HepG2 (cell line): ENCODE measurements at regions not wholly inside any gene's neighbourhood (a gene's known extent, or its start where the extent isn't known, plus 50 kb on each side); places are given as distances from the start of the nearest gene placed in this dataset.

Experiments used
- ATAC-seq: fragments of 200-7000 bp; cut with Tn5 transposase; 3 replicates; pipeline ENCODE4 v1.9.1; 2020; ENCODE audit warnings: mild to moderate bottlenecking, moderate library complexity
- BruUV-seq: library from RNA; stranded (reverse); fragments of 400-500 nt; replicated peaks from 2 replicates; lab custom pipeline; 2021; lab: Mats Ljungman, UMichigan
- CTCF ChIA-PET: fragments of 300-600 bp; formaldehyde crosslinking; extraction: SDS; loops from one replicate; lab custom pipeline; 2021; ENCODE audit warnings: low total read pairs, inconsistent platforms, low intra/inter-chr PET ratio; lab: Yijun Ruan, JAX
- POLR2A ChIA-PET: fragments of 350-600 bp; sonication (Branson Sonifier 250); formaldehyde crosslinking; loops from one replicate; lab custom pipeline; 2020; ENCODE audit warnings: antibody characterized with exemption, inconsistent platforms; lab: Yijun Ruan, JAX
- DNase-seq: peaks from one replicate; pipeline ENCODE4 v3.0.0-alpha.2; 2015; ENCODE audit warnings: low spot score
- FAIRE-seq: peaks from 3 replicates; lab custom pipeline; 2011; peaks lifted over from hg19 to GRCh38; lab: Jason Lieb, UNC
- H2AFZ ChIP-seq: one replicate; pipeline ENCODE4 v1.6.1; 2011; ENCODE audit warnings: low read length, inconsistent platforms
- H3K27ac ChIP-seq: fragments of 300-600 bp; 3 replicates; pipeline ENCODE4 v1.8.0; 2011; ENCODE audit warnings: mixed run types, mild to moderate bottlenecking, mixed read lengths, low read length, inconsistent platforms; ENCODE audit not compliant: insufficient read depth; ENCODE audit errors: extremely low read length
- H3K27me3 ChIP-seq, 2 experiments: fragments of 200-600 bp in 1 of 2; 2 replicates in 1 of 2; 3 replicates in 1 of 2; pipeline versions ENCODE4 v1.6.0 to v1.8.0; 2011; ENCODE audit warnings: low read length in 2 of 2, mild to moderate bottlenecking in 2 of 2, moderate library complexity in 2 of 2, inconsistent platforms in 1 of 2; ENCODE audit not compliant: insufficient read depth in 2 of 2, control insufficient read depth in 1 of 2
- H3K36me3 ChIP-seq, 2 experiments: fragments of 200-600 bp in 1 of 2; replicated peaks in 1 of 2; 2 replicates in 1 of 2; 3 replicates in 1 of 2; pipeline versions ENCODE4 v1.5.1 to v1.8.0; 2011; ENCODE audit warnings: low read length in 2 of 2, inconsistent platforms in 1 of 2; ENCODE audit not compliant: insufficient read depth in 2 of 2, control insufficient read depth in 1 of 2
- H3K4me1 ChIP-seq: 2 replicates; pipeline ENCODE4 v1.5.1; 2012; ENCODE audit warnings: low read length, inconsistent platforms; ENCODE audit not compliant: insufficient read depth
- H3K4me2 ChIP-seq: 2 replicates; pipeline ENCODE4 v1.6.0; 2011; ENCODE audit warnings: low read depth, low read length, inconsistent platforms
- H3K4me3 ChIP-seq, 3 experiments: fragments of 200-600 bp in 1 of 3; sonication (generic), shearing (Covaris generic) in 1 of 3; replicated peaks in 1 of 3; 2 replicates each; pipeline ENCODE4 v1.5.1; 2011 to 2016; ENCODE audit warnings: low read length in 3 of 3, inconsistent platforms in 2 of 3, low read depth in 2 of 3, mild to moderate bottlenecking in 2 of 3, control low read depth in 1 of 3, mixed read lengths in 1 of 3; ENCODE audit not compliant: insufficient read depth in 1 of 3
- H3K79me2 ChIP-seq: one replicate; pipeline ENCODE4 v1.6.1; 2011; ENCODE audit warnings: low read length, inconsistent platforms; ENCODE audit not compliant: insufficient read depth
- H3K9ac ChIP-seq: 2 replicates; pipeline ENCODE4 v1.6.0; 2011; ENCODE audit warnings: mild to moderate bottlenecking, low read depth, low read length, inconsistent platforms; ENCODE audit not compliant: insufficient read depth
- H3K9me3 ChIP-seq: 2 replicates; pipeline ENCODE4 v1.5.1; 2012; ENCODE audit warnings: mild to moderate bottlenecking, low read length
- H4K20me1 ChIP-seq: 2 replicates; pipeline ENCODE4 v1.6.0; 2011; ENCODE audit warnings: inconsistent platforms, mild to moderate bottlenecking, low read length, moderate library complexity; ENCODE audit not compliant: insufficient read depth
- GABPA ChIP-seq, 2 experiments: IDR thresholded peaks; 2 replicates each; pipeline ENCODE4 v1.6.1; 2011 to 2016; ENCODE audit warnings: low read depth in 2 of 2, low read length in 1 of 2, missing biosample characterization in 1 of 2, missing genetic modification characterization in 1 of 2
- IKZF4 ChIP-seq: sonication (generic); formaldehyde crosslinking; IDR thresholded peaks from 2 replicates; pipeline ENCODE4 v1.5.1; 2020; ENCODE audit warnings: borderline replicate concordance, mild to moderate bottlenecking, low read depth, missing genetic modification reagents; ENCODE audit errors: not compliant biosample characterization
- NR2F1 ChIP-seq, 2 experiments: fragments of 450-650 bp in 1 of 2; formaldehyde crosslinking in 1 of 2; IDR thresholded peaks; 2 replicates each; pipeline versions ENCODE4 v1.5.0 to v1.6.1; 2016 to 2020; ENCODE audit warnings: mild to moderate bottlenecking in 1 of 2, missing compliant biosample characterization in 1 of 2, missing genetic modification reagents in 1 of 2, moderate library complexity in 1 of 2
- PRMT3 ChIP-seq: sonication (generic); formaldehyde crosslinking; IDR thresholded peaks from 2 replicates; pipeline ENCODE4 v1.8.1; 2022; ENCODE audit warnings: low read depth, mild to moderate bottlenecking, moderate library complexity, missing genetic modification reagents, borderline replicate concordance
- RAD51 ChIP-seq: fragments of 450-650 bp; IDR thresholded peaks from 2 replicates; pipeline ENCODE4 v1.6.1; 2016; ENCODE audit warnings: borderline replicate concordance
- SMAD1 ChIP-seq: sonication (generic); formaldehyde crosslinking; IDR thresholded peaks from 2 replicates; pipeline ENCODE4 v1.4.0; 2020; ENCODE audit warnings: missing genetic modification reagents, low read depth, mild to moderate bottlenecking, borderline replicate concordance
- SP2 ChIP-seq: sonication (generic); formaldehyde crosslinking; IDR thresholded peaks from 2 replicates; pipeline ENCODE4 v1.5.1; 2020; ENCODE audit warnings: mild to moderate bottlenecking, missing genetic modification reagents
- ZNF343 ChIP-seq: sonication (generic); formaldehyde crosslinking; IDR thresholded peaks from 2 replicates; pipeline ENCODE4 v1.4.0; 2020; ENCODE audit warnings: mild to moderate bottlenecking, missing genetic modification reagents
- ZNF562 ChIP-seq: sonication (generic); formaldehyde crosslinking; IDR thresholded peaks from 2 replicates; pipeline ENCODE4 v1.8.0; 2022; ENCODE audit warnings: missing genetic modification reagents, borderline replicate concordance
- ZNF670 ChIP-seq: sonication (generic); formaldehyde crosslinking; IDR thresholded peaks from 2 replicates; pipeline ENCODE4 v1.8.0; 2022; ENCODE audit warnings: mild to moderate bottlenecking, missing genetic modification reagents, borderline replicate concordance
- ZNF709 ChIP-seq: sonication (generic); formaldehyde crosslinking; IDR thresholded peaks from 2 replicates; pipeline ENCODE4 v1.5.0; 2020; ENCODE audit warnings: mild to moderate bottlenecking, missing genetic modification reagents
- WGBS: methylation state at CpG from one replicate; pipeline ENCODE4 v1.1.6; 2017; ENCODE audit warnings: low lambda C conversion rate; 5-methylcytosine and 5-hydroxymethylcytosine counted together
- in situ Hi-C: cut with HindIII; loops from 2 replicates; pipeline ENCODE4 v1.10.0; 2017; ENCODE audit warnings: low pct_unique_long_range_greater_than_20kb; ENCODE audit not compliant: extremely low pct_ligation_motif_present
- intact Hi-C: fragments of 100-400 bp; cut with micrococcal nuclease; formaldehyde crosslinking; loops from one replicate; pipeline ENCODE4 v1.10.0; 2022; ENCODE audit not compliant: unreplicated experiment
- TF ChIP-seq, protein P1 (sequence below): sonication (generic); formaldehyde crosslinking; IDR thresholded peaks from 2 replicates; pipeline ENCODE4 v1.8.0; 2022; ENCODE audit warnings: missing genetic modification reagents, mild to moderate bottlenecking, moderate library complexity, borderline replicate concordance
- TF ChIP-seq, protein P2 (sequence below): sonication (generic); formaldehyde crosslinking; IDR thresholded peaks from 2 replicates; pipeline ENCODE4 v1.4.0; 2020; ENCODE audit warnings: missing genetic modification reagents
- TF ChIP-seq, protein P3 (sequence below): sonication (generic); formaldehyde crosslinking; IDR thresholded peaks from 2 replicates; pipeline ENCODE4 v1.5.1; 2020; ENCODE audit warnings: mild to moderate bottlenecking, missing genetic modification reagents

- no peak for TF ChIP-seq ZNF562 (CRISPR knock-in tag)
Observed at GRCh38 chr15:98147415-98147814, 186.9 kb downstream of the ARRDC4 start (continued).

- H3K4me3 ChIP-seq: no peak overlapping the region
- H3K79me2 ChIP-seq: no peaks in the 10 kb centered on the region
- ATAC-seq (no peak), DNase-seq (no peak), FAIRE-seq (no peak)
- H3K27me3 ChIP-seq: no peaks in the 10 kb centered on the region; a peak in 1 of 5 replicates
- WGBS: 10% methylated on average over 2 of the region's 2 CpGs
- H3K9ac ChIP-seq: no peak overlapping the region
- ChIA-PET CTCF (no interaction called here), POLR2A (no interaction called here)
- H3K4me2 ChIP-seq: no peak overlapping the region
- no peaks in the 10 kb centered on the region for H4K20me1 ChIP-seq
- H3K4me1 ChIP-seq: no peaks in the 10 kb centered on the region
- BruUV-seq: no TSS peak
- no peak overlapping the region for H2AFZ ChIP-seq
- no peak overlapping the region for H3K27ac ChIP-seq
- intact Hi-C loops (no loop called here), in situ Hi-C loops (no loop called here)
- H3K9me3 ChIP-seq: no peaks in the 10 kb centered on the region
- no peaks in the 10 kb centered on the region for H3K36me3 ChIP-seq
- TF ChIP-seq, protein P1, sequence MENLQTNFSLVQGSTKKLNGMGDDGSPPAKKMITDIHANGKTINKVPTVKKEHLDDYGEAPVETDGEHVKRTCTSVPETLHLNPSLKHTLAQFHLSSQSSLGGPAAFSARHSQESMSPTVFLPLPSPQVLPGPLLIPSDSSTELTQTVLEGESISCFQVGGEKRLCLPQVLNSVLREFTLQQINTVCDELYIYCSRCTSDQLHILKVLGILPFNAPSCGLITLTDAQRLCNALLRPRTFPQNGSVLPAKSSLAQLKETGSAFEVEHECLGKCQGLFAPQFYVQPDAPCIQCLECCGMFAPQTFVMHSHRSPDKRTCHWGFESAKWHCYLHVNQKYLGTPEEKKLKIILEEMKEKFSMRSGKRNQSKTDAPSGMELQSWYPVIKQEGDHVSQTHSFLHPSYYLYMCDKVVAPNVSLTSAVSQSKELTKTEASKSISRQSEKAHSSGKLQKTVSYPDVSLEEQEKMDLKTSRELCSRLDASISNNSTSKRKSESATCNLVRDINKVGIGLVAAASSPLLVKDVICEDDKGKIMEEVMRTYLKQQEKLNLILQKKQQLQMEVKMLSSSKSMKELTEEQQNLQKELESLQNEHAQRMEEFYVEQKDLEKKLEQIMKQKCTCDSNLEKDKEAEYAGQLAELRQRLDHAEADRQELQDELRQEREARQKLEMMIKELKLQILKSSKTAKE (CRISPR knock-in tag): no peak
- TF ChIP-seq SP2: no peak
- no peak for TF ChIP-seq SMAD1 (CRISPR knock-in tag)
- TF ChIP-seq RAD51: no peak
- TF ChIP-seq NR2F1 (CRISPR knock-in tag; IDR thresholded peaks at IDR 0.05): no peak
- TF ChIP-seq, protein P2, sequence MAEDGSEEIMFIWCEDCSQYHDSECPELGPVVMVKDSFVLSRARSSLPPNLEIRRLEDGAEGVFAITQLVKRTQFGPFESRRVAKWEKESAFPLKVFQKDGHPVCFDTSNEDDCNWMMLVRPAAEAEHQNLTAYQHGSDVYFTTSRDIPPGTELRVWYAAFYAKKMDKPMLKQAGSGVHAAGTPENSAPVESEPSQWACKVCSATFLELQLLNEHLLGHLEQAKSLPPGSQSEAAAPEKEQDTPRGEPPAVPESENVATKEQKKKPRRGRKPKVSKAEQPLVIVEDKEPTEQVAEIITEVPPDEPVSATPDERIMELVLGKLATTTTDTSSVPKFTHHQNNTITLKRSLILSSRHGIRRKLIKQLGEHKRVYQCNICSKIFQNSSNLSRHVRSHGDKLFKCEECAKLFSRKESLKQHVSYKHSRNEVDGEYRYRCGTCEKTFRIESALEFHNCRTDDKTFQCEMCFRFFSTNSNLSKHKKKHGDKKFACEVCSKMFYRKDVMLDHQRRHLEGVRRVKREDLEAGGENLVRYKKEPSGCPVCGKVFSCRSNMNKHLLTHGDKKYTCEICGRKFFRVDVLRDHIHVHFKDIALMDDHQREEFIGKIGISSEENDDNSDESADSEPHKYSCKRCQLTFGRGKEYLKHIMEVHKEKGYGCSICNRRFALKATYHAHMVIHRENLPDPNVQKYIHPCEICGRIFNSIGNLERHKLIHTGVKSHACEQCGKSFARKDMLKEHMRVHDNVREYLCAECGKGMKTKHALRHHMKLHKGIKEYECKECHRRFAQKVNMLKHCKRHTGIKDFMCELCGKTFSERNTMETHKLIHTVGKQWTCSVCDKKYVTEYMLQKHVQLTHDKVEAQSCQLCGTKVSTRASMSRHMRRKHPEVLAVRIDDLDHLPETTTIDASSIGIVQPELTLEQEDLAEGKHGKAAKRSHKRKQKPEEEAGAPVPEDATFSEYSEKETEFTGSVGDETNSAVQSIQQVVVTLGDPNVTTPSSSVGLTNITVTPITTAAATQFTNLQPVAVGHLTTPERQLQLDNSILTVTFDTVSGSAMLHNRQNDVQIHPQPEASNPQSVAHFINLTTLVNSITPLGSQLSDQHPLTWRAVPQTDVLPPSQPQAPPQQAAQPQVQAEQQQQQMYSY (CRISPR knock-in tag): no peak
- no peak for TF ChIP-seq ZNF709 (CRISPR knock-in tag)
- TF ChIP-seq ZNF670 (CRISPR knock-in tag): no peak
- TF ChIP-seq PRMT3 (CRISPR knock-in tag): no peak
- no peak for TF ChIP-seq ZNF343 (CRISPR knock-in tag)
- TF ChIP-seq, protein P3, sequence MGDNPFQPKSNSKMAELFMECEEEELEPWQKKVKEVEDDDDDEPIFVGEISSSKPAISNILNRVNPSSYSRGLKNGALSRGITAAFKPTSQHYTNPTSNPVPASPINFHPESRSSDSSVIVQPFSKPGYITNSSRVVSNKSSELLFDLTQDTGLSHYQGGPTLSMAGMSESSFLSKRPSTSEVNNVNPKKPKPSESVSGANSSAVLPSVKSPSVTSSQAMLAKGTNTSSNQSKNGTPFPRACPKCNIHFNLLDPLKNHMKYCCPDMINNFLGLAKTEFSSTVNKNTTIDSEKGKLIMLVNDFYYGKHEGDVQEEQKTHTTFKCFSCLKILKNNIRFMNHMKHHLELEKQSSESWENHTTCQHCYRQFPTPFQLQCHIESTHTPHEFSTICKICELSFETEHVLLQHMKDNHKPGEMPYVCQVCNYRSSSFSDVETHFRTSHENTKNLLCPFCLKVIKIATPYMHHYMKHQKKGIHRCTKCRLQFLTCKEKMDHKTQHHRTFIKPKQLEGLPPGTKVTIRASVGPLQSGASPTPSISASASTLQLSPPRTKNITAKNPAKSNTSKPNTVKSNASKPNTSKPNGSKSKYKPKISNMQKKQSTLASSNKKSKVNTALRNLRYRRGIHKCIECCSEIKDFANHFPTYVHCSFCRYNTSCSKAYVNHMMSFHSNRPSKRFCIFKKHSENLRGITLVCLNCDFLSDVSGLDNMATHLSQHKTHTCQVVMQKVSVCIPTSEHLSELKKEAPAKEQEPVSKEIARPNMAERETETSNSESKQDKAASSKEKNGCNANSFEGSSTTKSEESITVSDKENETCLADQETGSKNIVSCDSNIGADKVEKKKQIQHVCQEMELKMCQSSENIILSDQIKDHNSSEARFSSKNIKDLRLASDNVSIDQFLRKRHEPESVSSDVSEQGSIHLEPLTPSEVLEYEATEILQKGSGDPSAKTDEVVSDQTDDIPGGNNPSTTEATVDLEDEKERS (CRISPR knock-in tag): no peak
- TF ChIP-seq GABPA (IDR thresholded peaks at IDR 0.05; ENCODE audit: low read depth, low read length): no peak
- no peak for TF ChIP-seq GABPA (CRISPR knock-in tag; IDR thresholded peaks at IDR 0.05; ENCODE audit: low read depth)
- TF ChIP-seq IKZF4: no peak
Observed at GRCh38 chr15:98150084-98150483, 189.6 kb downstream of the ARRDC4 start.
